ENCODE measurements at regions not wholly inside any gene's neighbourhood (a gene's known extent, or its start where the extent isn't known, plus 50 kb on each side); places are given as distances from the start of the nearest gene placed in this dataset.

DNA sequence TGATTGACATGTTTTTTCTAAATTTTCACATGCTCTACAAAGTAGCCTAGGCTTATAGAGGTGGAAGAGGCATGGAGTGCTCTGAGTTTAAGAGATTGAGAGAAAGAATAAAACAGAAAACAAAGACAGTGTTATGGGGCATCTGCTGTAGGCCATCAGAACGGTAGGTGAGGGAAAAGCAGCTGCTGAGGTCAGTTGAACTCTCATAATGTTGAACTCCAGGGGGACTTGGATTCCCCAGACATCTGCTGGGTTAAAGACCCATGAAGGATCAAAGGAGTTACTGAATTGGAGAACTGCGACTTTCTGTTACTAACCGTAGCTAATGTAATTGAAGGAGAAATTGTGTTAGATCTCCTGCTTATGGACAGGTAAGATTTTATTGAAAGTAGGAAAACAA lies 333.9 kb downstream of the TFAP2B start:
- TF ChIP-seq CTCF (IDR thresholded peaks at IDR 0.05; ENCODE audit: low read depth, low read length) (no peak), MAX (IDR thresholded peaks at IDR 0.05; ENCODE audit: low read depth, low read length) (no peak), POLR2A (IDR thresholded peaks at IDR 0.05; ENCODE audit: extremely low read depth, insufficient read length) (no peak), MYC (IDR thresholded peaks at IDR 0.05; ENCODE audit: low read depth, low read length) (no peak)
